ENCODE measurements at regions not wholly inside any gene's neighbourhood (a gene's known extent, or its start where the extent isn't known, plus 50 kb on each side); places are given as distances from the start of the nearest gene placed in this dataset.

DNA sequence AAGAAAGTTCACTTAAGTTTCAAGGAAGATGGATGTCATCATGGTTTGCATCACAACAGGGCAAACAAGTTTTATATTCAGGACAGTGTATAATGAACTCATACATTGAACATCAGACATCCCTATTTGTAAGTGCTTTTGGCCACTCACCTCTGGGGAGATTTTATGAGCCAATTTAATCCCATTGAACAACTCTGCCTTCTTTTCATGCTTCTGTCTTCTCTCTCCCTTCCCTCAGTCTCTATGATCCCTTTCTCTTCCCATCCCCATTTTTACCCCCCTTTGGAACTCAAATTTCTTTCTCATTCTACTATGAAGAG, 234.3 kb upstream of the POU2AF2 start:
- Histone ChIP-seq H3K27me3 (replicated peaks; ENCODE audit: insufficient read depth, low read length) (no peaks in the 10 kb centered on the region), H3K36me3 (replicated peaks; ENCODE audit: insufficient read depth, low read length) (no peaks in the 10 kb centered on the region), H4K20me1 (ENCODE audit: insufficient read depth, low read length) (no peaks in the 10 kb centered on the region), H3K27ac (ENCODE audit: low read length) (no peak overlapping the region), H3F3A (ENCODE audit: insufficient read depth, low read length) (no peaks in the 10 kb centered on the region), H3K79me2 (ENCODE audit: low read length) (no peaks in the 10 kb centered on the region), H3K9ac (ENCODE audit: low read length) (no peak overlapping the region), H3K4me1 (ENCODE audit: low read length) (peaks cover 3% of the 10 kb centered on the region), H3K9me3 (replicated peaks; ENCODE audit: insufficient read depth, low read length) (no peaks in the 10 kb centered on the region), H3K4me3 (ENCODE audit: low read length) (no peak overlapping the region), H2AFZ (ENCODE audit: low read length) (no peak overlapping the region), H3K4me2 (ENCODE audit: low read depth, low read length) (no peak overlapping the region), H3K9me2 (replicated peaks; ENCODE audit: insufficient read depth, low read length) (no peaks in the 10 kb centered on the region)
- TF ChIP-seq EZH2 (optimal IDR thresholded peaks at IDR 0.05; ENCODE audit: low read depth, low read length) (no peak), CTCF (IDR thresholded peaks at IDR 0.05; ENCODE audit: low read length) (no peak), EZH2phosphoT487 (IDR thresholded peaks at IDR 0.05; ENCODE audit: low read length) (no peak)
- DNase-seq, result no peak

DNA sequence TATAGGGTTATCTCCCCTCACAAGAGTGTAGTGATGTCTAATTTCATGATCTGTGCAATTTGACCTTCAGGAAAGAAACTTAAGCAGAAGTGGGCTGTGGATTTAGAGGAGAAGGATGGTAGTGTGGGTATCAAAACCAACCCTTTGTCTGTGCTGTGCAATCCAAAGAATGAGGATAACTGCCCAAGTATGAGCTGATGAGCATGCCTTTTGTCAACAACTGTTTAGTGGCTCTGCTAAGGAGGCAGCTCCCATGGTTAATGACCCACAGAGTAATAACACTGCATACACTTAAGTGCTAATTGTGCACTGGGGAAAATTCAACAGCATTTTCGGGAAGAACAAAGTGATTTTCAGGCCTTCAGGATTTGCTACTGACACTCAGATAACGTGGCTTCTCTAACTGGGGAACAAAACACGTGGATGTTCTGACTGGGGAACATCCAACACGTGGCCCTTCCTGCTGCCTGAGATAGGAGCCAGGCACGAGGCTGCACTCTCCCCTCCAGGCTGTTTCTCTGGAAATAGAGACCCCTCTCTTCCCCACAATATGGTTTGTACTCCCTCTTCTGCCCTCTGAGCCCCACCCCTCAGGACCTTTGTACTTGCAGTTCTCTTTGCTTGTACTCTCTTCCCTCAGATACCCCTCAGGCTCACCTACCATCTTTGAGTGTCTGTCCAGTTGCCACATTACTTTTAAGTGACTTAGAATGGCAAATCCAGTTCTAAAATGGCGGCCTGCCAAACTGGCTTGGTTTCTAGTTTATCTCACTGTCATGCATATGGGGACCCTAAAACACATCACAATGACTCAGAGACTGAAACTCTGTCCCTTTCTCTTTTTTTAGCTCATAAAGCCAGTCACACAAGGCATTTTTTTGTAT, 234.9 kb upstream of the POU2AF2 start:
- no peak overlapping the region for H3K27ac ChIP-seq (ENCODE audit: low read length)
- H3K4me1 ChIP-seq (ENCODE audit: low read length), result peaks cover 9% of the 10 kb centered on the region
- no peak overlapping the region for H2AFZ ChIP-seq (ENCODE audit: low read length)
- no peaks in the 10 kb centered on the region for H3F3A ChIP-seq (ENCODE audit: insufficient read depth, low read length)
- no peaks in the 10 kb centered on the region for H3K9me3 ChIP-seq (replicated peaks; ENCODE audit: insufficient read depth, low read length)
- H3K79me2 ChIP-seq (ENCODE audit: low read length), result no peaks in the 10 kb centered on the region
- no peaks in the 10 kb centered on the region for H3K9me2 ChIP-seq (replicated peaks; ENCODE audit: insufficient read depth, low read length)
- H3K4me2 ChIP-seq (ENCODE audit: low read depth, low read length), result no peak overlapping the region
- TF ChIP-seq CTCF (IDR thresholded peaks at IDR 0.05; ENCODE audit: low read length) (no peak), EZH2 (optimal IDR thresholded peaks at IDR 0.05; ENCODE audit: low read depth, low read length) (no peak), EZH2phosphoT487 (IDR thresholded peaks at IDR 0.05; ENCODE audit: low read length) (no peak)
- no peaks in the 10 kb centered on the region for H3K36me3 ChIP-seq (replicated peaks; ENCODE audit: insufficient read depth, low read length)
- no peak overlapping the region for H3K4me3 ChIP-seq (ENCODE audit: low read length)
- H3K9ac ChIP-seq (ENCODE audit: low read length), result no peak overlapping the region
- H4K20me1 ChIP-seq (ENCODE audit: insufficient read depth, low read length), result no peaks in the 10 kb centered on the region
- no peak for DNase-seq
- no peaks in the 10 kb centered on the region for H3K27me3 ChIP-seq (replicated peaks; ENCODE audit: insufficient read depth, low read length)

DNA sequence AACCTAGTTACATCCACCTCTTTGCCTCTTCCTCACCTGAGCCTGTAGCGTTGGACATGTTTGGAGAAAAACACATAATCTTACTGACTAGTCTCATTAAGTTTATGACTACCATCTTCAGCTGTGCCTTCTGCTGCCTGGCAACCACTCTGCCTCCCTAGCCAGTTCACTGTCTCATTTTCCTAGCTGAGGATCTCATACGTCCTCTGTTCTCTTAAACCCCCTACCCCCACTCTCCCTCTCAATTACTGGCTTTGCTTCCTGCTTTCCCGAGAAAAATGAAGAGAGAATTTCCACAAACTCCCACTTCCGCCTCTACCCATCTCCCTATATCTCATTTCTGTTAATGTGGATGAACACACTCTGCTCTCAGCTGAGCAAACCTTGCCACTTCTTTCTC, 239.3 kb upstream of the POU2AF2 start:
- Histone ChIP-seq H3K36me3 (replicated peaks; ENCODE audit: insufficient read depth, low read length) (no peaks in the 10 kb centered on the region), H3K4me1 (ENCODE audit: low read length) (peaks cover 15% of the 10 kb centered on the region), H3K4me3 (ENCODE audit: low read length) (no peak overlapping the region), H3K79me2 (ENCODE audit: low read length) (no peaks in the 10 kb centered on the region), H3F3A (ENCODE audit: insufficient read depth, low read length) (no peaks in the 10 kb centered on the region), H3K27ac (ENCODE audit: low read length) (no peak overlapping the region), H2AFZ (ENCODE audit: low read length) (no peak overlapping the region), H3K9me3 (replicated peaks; ENCODE audit: insufficient read depth, low read length) (no peaks in the 10 kb centered on the region), H3K9ac (ENCODE audit: low read length) (no peak overlapping the region), H3K9me2 (replicated peaks; ENCODE audit: insufficient read depth, low read length) (no peaks in the 10 kb centered on the region), H3K4me2 (ENCODE audit: low read depth, low read length) (peak overlapping the region; percentile 35; the same call in 1 of the 2 replicates), H3K27me3 (replicated peaks; ENCODE audit: insufficient read depth, low read length) (no peaks in the 10 kb centered on the region), H4K20me1 (ENCODE audit: insufficient read depth, low read length) (no peaks in the 10 kb centered on the region)
- DNase-seq, result no peak
- TF ChIP-seq EZH2 (optimal IDR thresholded peaks at IDR 0.05; ENCODE audit: low read depth, low read length), result no peak
- no peak for TF ChIP-seq CTCF (IDR thresholded peaks at IDR 0.05; ENCODE audit: low read length)
- no peak for TF ChIP-seq EZH2phosphoT487 (IDR thresholded peaks at IDR 0.05; ENCODE audit: low read length)

All from MM.1S (cell line).